ENCODE measurements at regions not wholly inside any gene's neighbourhood (a gene's known extent, or its start where the extent isn't known, plus 50 kb on each side); places are given as distances from the start of the nearest gene placed in this dataset.
"Not testable (repeated sequence)": the region's sequence is repeated elsewhere in the genome, so short reads cannot be mapped to it uniquely, and the experiment has no call there.

DNA sequence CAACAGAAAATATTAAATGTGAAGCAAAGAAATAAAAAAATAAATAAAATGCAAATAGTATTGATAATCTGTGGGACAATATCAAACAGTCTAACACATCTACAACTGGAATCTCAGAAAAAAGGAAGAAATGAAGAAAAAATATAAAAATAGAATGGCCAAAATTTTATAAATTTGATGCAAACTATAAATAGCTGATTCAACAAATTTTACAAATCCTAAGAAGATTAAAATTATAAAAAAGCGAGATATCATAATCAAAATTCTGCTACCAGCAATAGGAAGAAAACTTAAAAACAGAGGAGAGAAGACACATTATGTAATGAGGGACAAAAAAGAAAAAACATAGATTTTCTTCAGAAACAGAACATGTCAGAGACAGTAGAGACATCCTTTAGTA, 129.2 kb upstream of the IRX1 start:
- ATAC-seq (no peak), DNase-seq (no peak)
- no peak overlapping the region for H2AFZ ChIP-seq (ENCODE audit: low read length)
- no peak overlapping the region for H3K9ac ChIP-seq (ENCODE audit: low read length)
- no peaks in the 10 kb centered on the region for H4K20me1 ChIP-seq (ENCODE audit: low read length)
- BruUV-seq (replicated peaks) = no TSS peak
- TF ChIP-seq EZH2 (IDR thresholded peaks at IDR 0.05; ENCODE audit: low read length, unreplicated experiment) (no peak), EZH2phosphoT487 (IDR thresholded peaks at IDR 0.05; ENCODE audit: borderline replicate concordance, low read length) (no peak)
- TF ChIP-seq, protein P1, sequence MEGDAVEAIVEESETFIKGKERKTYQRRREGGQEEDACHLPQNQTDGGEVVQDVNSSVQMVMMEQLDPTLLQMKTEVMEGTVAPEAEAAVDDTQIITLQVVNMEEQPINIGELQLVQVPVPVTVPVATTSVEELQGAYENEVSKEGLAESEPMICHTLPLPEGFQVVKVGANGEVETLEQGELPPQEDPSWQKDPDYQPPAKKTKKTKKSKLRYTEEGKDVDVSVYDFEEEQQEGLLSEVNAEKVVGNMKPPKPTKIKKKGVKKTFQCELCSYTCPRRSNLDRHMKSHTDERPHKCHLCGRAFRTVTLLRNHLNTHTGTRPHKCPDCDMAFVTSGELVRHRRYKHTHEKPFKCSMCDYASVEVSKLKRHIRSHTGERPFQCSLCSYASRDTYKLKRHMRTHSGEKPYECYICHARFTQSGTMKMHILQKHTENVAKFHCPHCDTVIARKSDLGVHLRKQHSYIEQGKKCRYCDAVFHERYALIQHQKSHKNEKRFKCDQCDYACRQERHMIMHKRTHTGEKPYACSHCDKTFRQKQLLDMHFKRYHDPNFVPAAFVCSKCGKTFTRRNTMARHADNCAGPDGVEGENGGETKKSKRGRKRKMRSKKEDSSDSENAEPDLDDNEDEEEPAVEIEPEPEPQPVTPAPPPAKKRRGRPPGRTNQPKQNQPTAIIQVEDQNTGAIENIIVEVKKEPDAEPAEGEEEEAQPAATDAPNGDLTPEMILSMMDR (conservative IDR thresholded peaks at IDR 0.05; ENCODE audit: low read depth, low read length) = no peak
- intact Hi-C loops (cut with micrococcal nuclease) = no loop called here
- H3K4me1 ChIP-seq (ENCODE audit: insufficient read depth, low read length) = no peaks in the 10 kb centered on the region
- H3K9me2 ChIP-seq (replicated peaks; ENCODE audit: low read length) = no peaks in the 10 kb centered on the region
- no peaks in the 10 kb centered on the region for H3F3A ChIP-seq (ENCODE audit: low read length, unreplicated experiment)
- peaks cover 38% of the 10 kb centered on the region for H3K9me3 ChIP-seq (ENCODE audit: low read length)
- H3K4me3 ChIP-seq (ENCODE audit: low read length) = no peak overlapping the region
- H3K79me2 ChIP-seq (ENCODE audit: low read length) = no peaks in the 10 kb centered on the region
- no peaks in the 10 kb centered on the region for H3K36me3 ChIP-seq (ENCODE audit: low read depth, low read length)
- H3K27me3 ChIP-seq (ENCODE audit: low read length) = no peaks in the 10 kb centered on the region
- POLR2A ChIA-PET (ENCODE audit: unreplicated experiment) = no interaction called here
- H3K4me2 ChIP-seq (ENCODE audit: low read length) = no peak overlapping the region
- no peak overlapping the region for H3K27ac ChIP-seq (ENCODE audit: low read length)
- CTCF ChIA-PET = no interaction called here

DNA sequence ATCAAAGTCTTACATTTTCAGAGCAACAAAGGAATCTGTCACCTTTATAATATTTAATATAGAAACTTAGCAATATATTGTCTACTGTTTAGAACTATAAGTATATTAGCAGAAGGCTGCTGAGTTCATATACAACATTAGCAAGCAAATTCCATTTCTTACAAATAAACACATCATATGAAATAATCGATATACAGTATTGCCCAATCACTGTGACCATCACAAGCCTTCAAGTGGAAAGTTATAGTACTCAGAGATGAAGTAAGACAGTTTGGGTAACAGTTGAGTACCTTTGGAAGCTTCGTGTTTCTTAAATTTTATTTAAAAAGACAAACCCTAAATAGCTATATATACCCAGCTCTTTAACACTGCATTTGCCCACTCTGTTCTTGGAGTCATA, 135.2 kb upstream of the IRX1 start:
- intact Hi-C loops (cut with micrococcal nuclease) = no loop called here
- no peak for DNase-seq
- Histone ChIP-seq H3K27ac (ENCODE audit: low read length) (no peak overlapping the region), H3K27me3 (ENCODE audit: low read length) (no peaks in the 10 kb centered on the region), H3F3A (ENCODE audit: low read length, unreplicated experiment) (no peaks in the 10 kb centered on the region), H3K9ac (ENCODE audit: low read length) (no peak overlapping the region), H3K79me2 (ENCODE audit: low read length) (no peaks in the 10 kb centered on the region), H3K9me3 (ENCODE audit: low read length) (peaks cover 21% of the 10 kb centered on the region), H3K4me3 (ENCODE audit: low read length) (no peak overlapping the region), H4K20me1 (ENCODE audit: low read length) (no peaks in the 10 kb centered on the region), H3K4me1 (ENCODE audit: insufficient read depth, low read length) (no peaks in the 10 kb centered on the region), H2AFZ (ENCODE audit: low read length) (no peak overlapping the region), H3K9me2 (replicated peaks; ENCODE audit: low read length) (no peaks in the 10 kb centered on the region), H3K36me3 (ENCODE audit: low read depth, low read length) (no peaks in the 10 kb centered on the region), H3K4me2 (ENCODE audit: low read length) (no peak overlapping the region)
- no peak for ATAC-seq
- TF ChIP-seq EZH2 (IDR thresholded peaks at IDR 0.05; ENCODE audit: low read length, unreplicated experiment) = no peak
- no peak for TF ChIP-seq EZH2phosphoT487 (IDR thresholded peaks at IDR 0.05; ENCODE audit: borderline replicate concordance, low read length)
- ChIA-PET CTCF (no interaction called here), POLR2A (ENCODE audit: unreplicated experiment) (no interaction called here)
- no TSS peak for BruUV-seq (replicated peaks)

DNA sequence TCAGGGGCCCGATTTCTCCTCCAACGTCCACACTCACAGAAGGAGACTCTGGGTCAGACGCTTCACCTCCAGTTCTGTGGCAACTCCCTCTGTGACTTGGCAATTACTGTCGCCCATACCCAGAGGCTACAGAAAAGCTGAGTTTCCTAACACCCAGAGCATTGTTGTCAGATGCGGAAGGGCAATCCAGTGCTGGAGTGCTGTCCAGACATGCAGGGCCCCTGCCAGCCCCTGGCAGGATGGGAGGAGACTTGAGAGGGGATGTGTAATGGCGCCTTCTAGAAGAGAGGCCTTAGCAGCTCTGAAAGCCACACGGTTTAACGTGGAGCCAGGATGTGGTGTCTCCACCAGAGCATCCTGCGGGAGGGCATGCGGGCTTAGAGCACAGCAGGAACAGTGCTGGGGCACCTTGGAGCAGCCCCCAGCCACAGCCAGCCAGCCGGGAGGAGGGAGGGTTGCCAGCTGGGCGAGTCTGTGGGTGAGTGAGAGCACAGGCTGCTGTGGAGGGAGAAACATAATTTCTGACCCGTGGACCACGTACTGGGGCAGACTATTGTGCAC, 139.4 kb upstream of the IRX1 start:
- H4K20me1 ChIP-seq (ENCODE audit: low read length) = no peaks in the 10 kb centered on the region
- ChIA-PET CTCF (no interaction called here), POLR2A (ENCODE audit: unreplicated experiment) (no interaction called here)
- H3K79me2 ChIP-seq (ENCODE audit: low read length) = no peaks in the 10 kb centered on the region
- DNase-seq (no peak), ATAC-seq (no peak)
- H3K9me2 ChIP-seq (replicated peaks; ENCODE audit: low read length) = no peaks in the 10 kb centered on the region
- H3K9ac ChIP-seq (ENCODE audit: low read length) = no peak overlapping the region
- H3F3A ChIP-seq (ENCODE audit: low read length, unreplicated experiment) = no peaks in the 10 kb centered on the region
- TF ChIP-seq EZH2phosphoT487 (IDR thresholded peaks at IDR 0.05; ENCODE audit: borderline replicate concordance, low read length) = no peak
- TF ChIP-seq, protein P1 (conservative IDR thresholded peaks at IDR 0.05; ENCODE audit: low read depth, low read length) = no peak
- TF ChIP-seq EZH2 (IDR thresholded peaks at IDR 0.05; ENCODE audit: low read length, unreplicated experiment) = no peak
- H3K27me3 ChIP-seq (ENCODE audit: low read length) = no peaks in the 10 kb centered on the region
- no peak overlapping the region for H3K4me2 ChIP-seq (ENCODE audit: low read length)
- H3K4me1 ChIP-seq (ENCODE audit: insufficient read depth, low read length) = no peaks in the 10 kb centered on the region
- intact Hi-C loops (cut with micrococcal nuclease) = no loop called here
- H3K27ac ChIP-seq (ENCODE audit: low read length) = no peak overlapping the region
- peaks cover 19% of the 10 kb centered on the region; the same call in 1 of the 2 replicates for H3K9me3 ChIP-seq (ENCODE audit: low read length)
- no peak overlapping the region for H2AFZ ChIP-seq (ENCODE audit: low read length)
- H3K4me3 ChIP-seq (ENCODE audit: low read length) = no peak overlapping the region
- H3K36me3 ChIP-seq (ENCODE audit: low read depth, low read length) = no peaks in the 10 kb centered on the region
- BruUV-seq (replicated peaks) = no TSS peak

DNA sequence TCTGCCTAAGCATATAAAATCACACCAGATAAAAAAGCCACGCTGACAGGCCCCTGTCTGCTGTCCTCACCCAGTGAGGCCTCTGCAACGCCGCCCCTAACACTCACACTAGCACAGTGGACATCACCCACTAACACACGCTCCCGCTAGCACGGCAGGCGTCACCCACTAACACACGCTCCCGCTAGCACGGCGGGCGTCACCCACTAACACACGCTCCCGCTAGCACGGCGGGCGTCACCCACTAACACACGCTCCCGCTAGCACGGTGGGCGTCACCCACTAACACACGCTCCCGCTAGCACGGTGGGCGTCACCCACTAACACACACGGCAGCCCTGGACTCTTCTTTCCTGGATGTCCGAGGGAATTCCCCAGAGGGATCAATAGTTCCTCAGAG, 141.6 kb upstream of the IRX1 start:
- H3K4me2 ChIP-seq (ENCODE audit: low read length); CTCF ChIA-PET; H2AFZ ChIP-seq (ENCODE audit: low read length); intact Hi-C loops (cut with micrococcal nuclease); H3F3A ChIP-seq (ENCODE audit: low read length, unreplicated experiment); H3K9ac ChIP-seq (ENCODE audit: low read length); H3K27ac ChIP-seq (ENCODE audit: low read length); ATAC-seq; H4K20me1 ChIP-seq (ENCODE audit: low read length); BruUV-seq (replicated peaks); DNase-seq; H3K4me1 ChIP-seq (ENCODE audit: insufficient read depth, low read length); POLR2A ChIA-PET (ENCODE audit: unreplicated experiment); H3K36me3 ChIP-seq (ENCODE audit: low read depth, low read length); H3K9me2 ChIP-seq (replicated peaks; ENCODE audit: low read length); H3K79me2 ChIP-seq (ENCODE audit: low read length); H3K4me3 ChIP-seq (ENCODE audit: low read length); H3K27me3 ChIP-seq (ENCODE audit: low read length): not testable (repeated sequence)
- peaks cover 13% of the 10 kb centered on the region; the same call in 1 of the 2 replicates for H3K9me3 ChIP-seq (ENCODE audit: low read length)
